Epithelial cell of proximal tubule (primary cell): ENCODE measurements at regions not wholly inside any gene's neighbourhood (a gene's known extent, or its start where the extent isn't known, plus 50 kb on each side); places are given as distances from the start of the nearest gene placed in this dataset.

Experiments
- DNase-seq: peaks from one replicate; pipeline ENCODE4 v3.0.0-alpha.2; 2011; ENCODE audit warnings: low read depth
- H3K4me3 ChIP-seq: 2 replicates; pipeline ENCODE4 v1.5.1; 2011; ENCODE audit warnings: low read depth, mild to moderate bottlenecking, low read length
- CTCF ChIP-seq: conservative IDR thresholded peaks from 2 replicates; pipeline ENCODE4 v1.5.1; 2012; ENCODE audit warnings: low read depth, mild to moderate bottlenecking, low read length

- no peak for TF ChIP-seq CTCF
- H3K4me3 ChIP-seq, result no peak overlapping the region
- no peak for DNase-seq
Observed at GRCh38 chr13:21971662-21972621, 301.1 kb downstream of the FGF9 start.

- DNase-seq, result no peak
- no peak for TF ChIP-seq CTCF
- no peak overlapping the region for H3K4me3 ChIP-seq
Observed at GRCh38 chr13:21973437-21974125, 302.7 kb downstream of the FGF9 start.

GRCh38 chr13:21974741-21975140 lies 303.9 kb downstream of the FGF9 start:
- DNase-seq, result no peak
- TF ChIP-seq CTCF, result no peak

GRCh38 chr13:21976159-21976558 lies 305.3 kb downstream of the FGF9 start:
- no peak for TF ChIP-seq CTCF
- DNase-seq, result no peak
- no peak overlapping the region for H3K4me3 ChIP-seq

More at GRCh38 chr13:21974741-21975140, 303.9 kb downstream of the FGF9 start:
- H3K4me3 ChIP-seq, result no peak overlapping the region

- DNase-seq, result no peak
- TF ChIP-seq CTCF, result no peak
Observed at GRCh38 chr13:21979161-21979806, 308.4 kb downstream of the FGF9 start.

GRCh38 chr13:21980049-21980448 lies 309.2 kb downstream of the FGF9 start:
- no peak for DNase-seq
- H3K4me3 ChIP-seq, result no peak overlapping the region
- TF ChIP-seq CTCF, result no peak

More at GRCh38 chr13:21979161-21979806, 308.4 kb downstream of the FGF9 start:
- no peak overlapping the region for H3K4me3 ChIP-seq
